Panc1 (cell line): ENCODE measurements at regions not wholly inside any gene's neighbourhood (a gene's known extent, or its start where the extent isn't known, plus 50 kb on each side); places are given as distances from the start of the nearest gene placed in this dataset.

Source experiments
- ATAC-seq: fragments of 200-7000 bp; cut with Tn5 transposase; 2 replicates; pipeline ENCODE4 v1.9.1; 2020; ENCODE audit warnings: mild to moderate bottlenecking, moderate library complexity
- BruUV-seq: library from RNA; stranded (reverse); fragments of 400-500 nt; replicated peaks from 2 replicates; lab custom pipeline; 2021; lab: Mats Ljungman, UMichigan
- CTCF ChIA-PET: fragments of 300-600 bp; sonication (Branson Sonifier 250); formaldehyde crosslinking; loops from one replicate; lab custom pipeline; 2022; ENCODE audit warnings: antibody characterized with exemption; lab: Charles Lee
- POLR2A ChIA-PET: fragments of 300-600 bp; sonication (Branson Sonifier 250); formaldehyde crosslinking; loops from one replicate; lab custom pipeline; 2022; ENCODE audit warnings: antibody characterized with exemption; lab: Charles Lee
- DNase-seq: peaks from one replicate; pipeline ENCODE4 v3.0.0-alpha.2; 2010; ENCODE audit warnings: low read depth, low spot score
- H3K27ac ChIP-seq: 2 replicates; pipeline ENCODE4 v1.5.1; 2011; ENCODE audit warnings: mild to moderate bottlenecking, low read length, inconsistent platforms
- H3K27me3 ChIP-seq: fragments of 200-500 bp; sonication (Bioruptor generic); 2 replicates; pipeline ENCODE4 v1.6.0; 2014; ENCODE audit warnings: low read length, inconsistent platforms; ENCODE audit not compliant: control insufficient read depth, insufficient read depth
- H3K36me3 ChIP-seq: fragments of 200-500 bp; sonication (Bioruptor generic); 2 replicates; pipeline ENCODE4 v1.5.1; 2014; ENCODE audit warnings: inconsistent platforms, mild to moderate bottlenecking, low read length, moderate library complexity; ENCODE audit not compliant: control insufficient read depth, insufficient read depth
- H3K4me1 ChIP-seq: 2 replicates; pipeline ENCODE4 v1.5.1; 2011; ENCODE audit warnings: inconsistent platforms, mild to moderate bottlenecking, low read length, moderate library complexity; ENCODE audit not compliant: control insufficient read depth, insufficient read depth
- H3K4me3 ChIP-seq, 2 experiments: 2 replicates each; pipeline ENCODE4 v1.5.1; 2011 to 2012; ENCODE audit warnings: low read depth in 2 of 2, low read length in 2 of 2, mild to moderate bottlenecking in 2 of 2, inconsistent platforms in 1 of 2, moderate library complexity in 1 of 2
- H3K9me3 ChIP-seq: fragments of 200-500 bp; sonication (Bioruptor generic); 2 replicates; pipeline ENCODE4 v1.5.1; 2014; ENCODE audit warnings: low read depth, mild to moderate bottlenecking, inconsistent platforms, low read length, moderate library complexity; ENCODE audit not compliant: control insufficient read depth, insufficient read depth
- POLR2AphosphoS5 ChIP-seq: IDR thresholded peaks from 2 replicates; pipeline ENCODE4 v1.6.1; 2012; ENCODE audit warnings: mild to moderate bottlenecking, low read depth, low read length, moderate library complexity
- SIN3A ChIP-seq: IDR thresholded peaks from 2 replicates; pipeline ENCODE4 v1.6.1; 2012; ENCODE audit warnings: low read depth, mild to moderate bottlenecking, low read length, moderate library complexity, borderline replicate concordance; ENCODE audit not compliant: insufficient read depth
- TCF7L2 ChIP-seq: IDR thresholded peaks from 2 replicates; pipeline ENCODE4 v1.6.1; 2011; ENCODE audit warnings: mild to moderate bottlenecking, low read depth, low read length, inconsistent platforms
- in situ Hi-C: cut with HindIII; loops from 2 replicates; pipeline ENCODE4 v1.10.0; 2016; ENCODE audit warnings: low sequenced_read_pairs, low pct_unique_long_range_greater_than_20kb
- intact Hi-C: fragments of 100-400 bp; cut with micrococcal nuclease; formaldehyde crosslinking; loops from one replicate; pipeline ENCODE4 v1.10.0; 2022; ENCODE audit not compliant: unreplicated experiment
- TF ChIP-seq, protein P1 (sequence below), 2 experiments: IDR thresholded peaks; 2 replicates each; pipeline ENCODE4 v1.6.1; 2011 to 2012; ENCODE audit warnings: low read depth in 2 of 2, control low read depth in 1 of 2, low read length in 1 of 2, mild to moderate bottlenecking in 1 of 2, moderate library complexity in 1 of 2; ENCODE audit not compliant: insufficient read depth in 1 of 2
- TF ChIP-seq, protein P2 (sequence below): fragments of 450-650 bp; IDR thresholded peaks from 2 replicates; pipeline ENCODE4 v1.5.1; 2017; ENCODE audit warnings: mild to moderate bottlenecking

DNA sequence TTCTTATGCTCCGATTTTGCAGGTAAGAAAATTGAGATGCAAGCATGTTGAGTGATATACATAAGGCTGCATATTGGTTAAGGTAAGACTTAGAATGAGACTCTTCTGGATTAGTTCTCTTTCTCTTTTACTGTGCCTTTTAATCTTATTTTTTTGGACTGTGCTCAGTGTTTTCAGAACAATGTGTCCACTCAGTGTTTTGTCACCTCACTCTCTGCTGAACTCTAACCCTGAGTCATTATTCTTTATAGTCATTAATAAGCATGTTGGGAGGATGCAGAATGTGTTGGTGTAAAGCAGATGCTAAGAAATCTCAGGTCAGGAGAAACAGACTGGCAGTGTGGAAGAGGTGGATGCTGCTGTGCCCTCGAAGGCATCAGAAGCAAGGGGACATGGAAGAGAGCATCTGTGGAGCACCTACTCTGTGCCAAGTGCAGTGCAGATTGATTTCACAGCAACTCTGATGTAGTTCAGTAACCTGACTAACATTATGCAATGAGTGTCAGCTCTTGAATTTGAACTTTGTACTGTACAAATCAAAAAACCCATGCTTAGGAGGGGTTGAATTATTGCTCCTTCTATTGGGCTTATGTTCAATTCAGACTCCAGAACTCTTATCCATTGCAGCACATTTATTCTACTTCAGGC, 80.7 kb upstream of the LARGE1 start:
- no peaks in the 10 kb centered on the region for H3K4me1 ChIP-seq
- CTCF ChIA-PET: no interaction called here
- intact Hi-C loops: no loop called here
- H3K27ac ChIP-seq: no peak overlapping the region
- TF ChIP-seq POLR2AphosphoS5: no peak
- no peak for TF ChIP-seq SIN3A
- TF ChIP-seq, protein P1, sequence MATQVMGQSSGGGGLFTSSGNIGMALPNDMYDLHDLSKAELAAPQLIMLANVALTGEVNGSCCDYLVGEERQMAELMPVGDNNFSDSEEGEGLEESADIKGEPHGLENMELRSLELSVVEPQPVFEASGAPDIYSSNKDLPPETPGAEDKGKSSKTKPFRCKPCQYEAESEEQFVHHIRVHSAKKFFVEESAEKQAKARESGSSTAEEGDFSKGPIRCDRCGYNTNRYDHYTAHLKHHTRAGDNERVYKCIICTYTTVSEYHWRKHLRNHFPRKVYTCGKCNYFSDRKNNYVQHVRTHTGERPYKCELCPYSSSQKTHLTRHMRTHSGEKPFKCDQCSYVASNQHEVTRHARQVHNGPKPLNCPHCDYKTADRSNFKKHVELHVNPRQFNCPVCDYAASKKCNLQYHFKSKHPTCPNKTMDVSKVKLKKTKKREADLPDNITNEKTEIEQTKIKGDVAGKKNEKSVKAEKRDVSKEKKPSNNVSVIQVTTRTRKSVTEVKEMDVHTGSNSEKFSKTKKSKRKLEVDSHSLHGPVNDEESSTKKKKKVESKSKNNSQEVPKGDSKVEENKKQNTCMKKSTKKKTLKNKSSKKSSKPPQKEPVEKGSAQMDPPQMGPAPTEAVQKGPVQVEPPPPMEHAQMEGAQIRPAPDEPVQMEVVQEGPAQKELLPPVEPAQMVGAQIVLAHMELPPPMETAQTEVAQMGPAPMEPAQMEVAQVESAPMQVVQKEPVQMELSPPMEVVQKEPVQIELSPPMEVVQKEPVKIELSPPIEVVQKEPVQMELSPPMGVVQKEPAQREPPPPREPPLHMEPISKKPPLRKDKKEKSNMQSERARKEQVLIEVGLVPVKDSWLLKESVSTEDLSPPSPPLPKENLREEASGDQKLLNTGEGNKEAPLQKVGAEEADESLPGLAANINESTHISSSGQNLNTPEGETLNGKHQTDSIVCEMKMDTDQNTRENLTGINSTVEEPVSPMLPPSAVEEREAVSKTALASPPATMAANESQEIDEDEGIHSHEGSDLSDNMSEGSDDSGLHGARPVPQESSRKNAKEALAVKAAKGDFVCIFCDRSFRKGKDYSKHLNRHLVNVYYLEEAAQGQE (IDR thresholded peaks at IDR 0.05; ENCODE audit: insufficient read depth in 1 of 2, low read depth in 2 of 2, low read length in 1 of 2): no peak
- TF ChIP-seq TCF7L2: no peak
- TF ChIP-seq, protein P2, sequence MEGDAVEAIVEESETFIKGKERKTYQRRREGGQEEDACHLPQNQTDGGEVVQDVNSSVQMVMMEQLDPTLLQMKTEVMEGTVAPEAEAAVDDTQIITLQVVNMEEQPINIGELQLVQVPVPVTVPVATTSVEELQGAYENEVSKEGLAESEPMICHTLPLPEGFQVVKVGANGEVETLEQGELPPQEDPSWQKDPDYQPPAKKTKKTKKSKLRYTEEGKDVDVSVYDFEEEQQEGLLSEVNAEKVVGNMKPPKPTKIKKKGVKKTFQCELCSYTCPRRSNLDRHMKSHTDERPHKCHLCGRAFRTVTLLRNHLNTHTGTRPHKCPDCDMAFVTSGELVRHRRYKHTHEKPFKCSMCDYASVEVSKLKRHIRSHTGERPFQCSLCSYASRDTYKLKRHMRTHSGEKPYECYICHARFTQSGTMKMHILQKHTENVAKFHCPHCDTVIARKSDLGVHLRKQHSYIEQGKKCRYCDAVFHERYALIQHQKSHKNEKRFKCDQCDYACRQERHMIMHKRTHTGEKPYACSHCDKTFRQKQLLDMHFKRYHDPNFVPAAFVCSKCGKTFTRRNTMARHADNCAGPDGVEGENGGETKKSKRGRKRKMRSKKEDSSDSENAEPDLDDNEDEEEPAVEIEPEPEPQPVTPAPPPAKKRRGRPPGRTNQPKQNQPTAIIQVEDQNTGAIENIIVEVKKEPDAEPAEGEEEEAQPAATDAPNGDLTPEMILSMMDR: no peak
- in situ Hi-C loops: no loop called here
- H3K4me3 ChIP-seq: no peak overlapping the region
- H3K9me3 ChIP-seq: peaks cover 8% of the 10 kb centered on the region; the same call in 1 of the 2 replicates
- no TSS peak for BruUV-seq
- POLR2A ChIA-PET: no interaction called here
- no peak for ATAC-seq
- DNase-seq: no peak
- H3K27me3 ChIP-seq: no peaks in the 10 kb centered on the region
- H3K36me3 ChIP-seq: no peaks in the 10 kb centered on the region

DNA sequence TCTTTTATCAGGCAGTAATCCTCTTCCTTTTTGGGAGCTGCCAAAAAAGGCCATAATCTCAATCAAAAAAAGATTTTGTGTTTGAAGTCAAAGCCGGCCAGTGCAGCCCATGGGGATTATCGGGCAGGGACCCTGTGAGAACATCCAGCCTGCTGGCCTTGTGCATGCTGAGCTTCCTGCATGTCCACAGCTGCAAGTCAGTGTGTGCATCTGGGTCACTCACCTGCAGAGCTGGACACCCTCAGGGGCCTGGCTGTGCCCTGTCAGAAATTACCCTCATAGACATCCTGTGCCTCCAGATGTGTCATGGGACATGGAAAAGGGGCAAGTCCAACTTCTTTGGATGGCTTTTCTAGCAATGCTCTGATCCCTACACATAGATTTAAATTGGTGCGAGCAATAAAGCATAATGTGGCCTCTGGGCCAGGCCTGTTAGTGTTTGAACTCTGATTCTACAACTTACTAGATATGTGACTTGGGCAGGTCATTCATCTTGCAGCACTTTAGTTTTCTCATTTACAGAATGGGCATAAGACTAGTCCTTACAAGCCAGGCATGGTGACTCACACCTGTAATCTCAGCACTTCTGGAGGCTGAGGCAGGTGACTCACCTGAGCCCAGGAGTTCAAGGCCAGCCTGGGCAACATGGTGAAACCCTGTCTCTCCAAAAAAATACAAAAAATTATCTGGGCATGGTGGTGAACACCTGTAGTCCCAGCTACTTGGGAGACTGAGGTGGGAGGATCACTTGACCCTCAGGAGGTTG, 81.6 kb upstream of the LARGE1 start:
- no peaks in the 10 kb centered on the region for H3K4me1 ChIP-seq
- no TSS peak for BruUV-seq
- CTCF ChIA-PET: no interaction called here
- H3K27ac ChIP-seq: no peak overlapping the region
- intact Hi-C loops: no loop called here
- no peaks in the 10 kb centered on the region for H3K27me3 ChIP-seq
- ATAC-seq: no peak
- H3K9me3 ChIP-seq: peaks cover 8% of the 10 kb centered on the region; the same call in 1 of the 2 replicates
- H3K4me3 ChIP-seq: no peak overlapping the region
- POLR2A ChIA-PET: no interaction called here
- TF ChIP-seq POLR2AphosphoS5: no peak
- no peak for TF ChIP-seq TCF7L2
- no peak for TF ChIP-seq SIN3A
- DNase-seq: no peak
- no peaks in the 10 kb centered on the region for H3K36me3 ChIP-seq
- in situ Hi-C loops: no loop called here

DNA sequence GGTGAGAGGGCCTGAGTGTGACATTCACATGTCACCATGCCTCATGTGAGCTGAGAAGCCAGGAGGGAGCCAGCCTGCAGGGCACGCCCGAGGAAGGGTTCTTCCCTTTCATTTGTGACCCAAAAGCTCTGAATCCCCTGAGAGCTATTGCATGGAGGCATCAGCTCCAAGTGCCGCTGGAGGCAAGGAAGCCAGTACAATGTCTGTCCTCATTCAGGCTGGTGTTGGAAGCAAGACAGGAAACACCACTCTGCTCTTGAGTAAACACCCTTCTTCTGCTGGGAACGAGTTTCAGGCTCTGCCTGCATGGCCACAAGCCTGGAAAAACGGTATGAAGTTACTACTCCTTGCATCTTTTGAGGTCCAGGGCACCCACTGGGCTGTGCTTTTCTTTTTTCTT, 83.8 kb upstream of the LARGE1 start:
- Histone ChIP-seq H3K27me3 (no peaks in the 10 kb centered on the region), H3K9me3 (peaks cover 8% of the 10 kb centered on the region; the same call in 1 of the 2 replicates), H3K27ac (no peak overlapping the region), H3K36me3 (no peaks in the 10 kb centered on the region), H3K4me1 (no peaks in the 10 kb centered on the region), H3K4me3 (no peak overlapping the region)
- in situ Hi-C loops (no loop called here), intact Hi-C loops (no loop called here)
- TF ChIP-seq TCF7L2 (no peak), SIN3A (no peak), POLR2AphosphoS5 (no peak)
- TF ChIP-seq, protein P1 (IDR thresholded peaks at IDR 0.05; ENCODE audit: insufficient read depth in 1 of 2, low read depth in 2 of 2, low read length in 1 of 2): no peak
- TF ChIP-seq, protein P2: no peak
- ChIA-PET CTCF (no interaction called here), POLR2A (no interaction called here)
- DNase-seq (no peak), ATAC-seq (no peak)
- no TSS peak for BruUV-seq
